GM18511 (cell line): ENCODE measurements at regions not wholly inside any gene's neighbourhood (a gene's known extent, or its start where the extent isn't known, plus 50 kb on each side); places are given as distances from the start of the nearest gene placed in this dataset.

Experiments used
- ATAC-seq: cut with Tn5 transposase; IDR thresholded peaks from one replicate; pipeline ENCODE4 v1.9.1; 2021; ENCODE audit warnings: mild to moderate bottlenecking, moderate library complexity; ENCODE audit not compliant: unreplicated experiment

- no peak for ATAC-seq
These were observed 84.7 kb upstream of the ZP4 start for GRCh38 chr1:237975376-237975775.

- no peak for ATAC-seq
These were observed 81.5 kb upstream of the ZP4 start for GRCh38 chr1:237972186-237972585.

GRCh38 chr1:237962985-237963384 is 72.3 kb upstream of the ZP4 start:
- no peak for ATAC-seq

- ATAC-seq, result no peak
These were observed 71.0 kb upstream of the ZP4 start for GRCh38 chr1:237961754-237962153.

GRCh38 chr1:237959838-237960237 is 69.1 kb upstream of the ZP4 start:
- ATAC-seq, result no peak

GRCh38 chr1:237953238-237953637 is 62.5 kb upstream of the ZP4 start:
- ATAC-seq, result no peak
